Hepatocyte (in vitro differentiated cells): ENCODE measurements at regions not wholly inside any gene's neighbourhood (a gene's known extent, or its start where the extent isn't known, plus 50 kb on each side); places are given as distances from the start of the nearest gene placed in this dataset.

ENCODE experiments used
- DNase-seq: peaks from one replicate; pipeline ENCODE4 v3.0.0-alpha.2; 2016; ENCODE audit warnings: low spot score
- H2AFZ ChIP-seq: fragments of 200-600 bp; sonication (generic); 2 replicates; pipeline ENCODE4 v1.6.0; 2016; ENCODE audit warnings: antibody characterized with exemption, mild to moderate bottlenecking
- H3K27ac ChIP-seq: fragments of 200-600 bp; sonication (generic); 2 replicates; pipeline ENCODE4 v1.5.1; 2016; ENCODE audit warnings: mild to moderate bottlenecking
- H3K27me3 ChIP-seq: fragments of 200-600 bp; sonication (generic); 2 replicates; pipeline ENCODE4 v1.6.1; 2016
- H3K36me3 ChIP-seq: fragments of 200-600 bp; sonication (generic); replicated peaks from 2 replicates; pipeline ENCODE4 v1.5.1; 2016; ENCODE audit warnings: low read depth; ENCODE audit not compliant: insufficient read depth
- H3K4me1 ChIP-seq: fragments of 200-600 bp; sonication (generic); 2 replicates; pipeline ENCODE4 v1.5.1; 2016; ENCODE audit warnings: mild to moderate bottlenecking, moderate library complexity; ENCODE audit not compliant: insufficient read depth
- H3K4me2 ChIP-seq: fragments of 200-600 bp; sonication (generic); 2 replicates; pipeline ENCODE4 v1.6.0; 2016
- H3K4me3 ChIP-seq: fragments of 200-600 bp; sonication (generic); 2 replicates; pipeline ENCODE4 v1.5.1; 2016; ENCODE audit warnings: mild to moderate bottlenecking
- H3K79me2 ChIP-seq: fragments of 200-600 bp; sonication (generic); 2 replicates; pipeline ENCODE4 v1.6.0; 2017; ENCODE audit warnings: mild to moderate bottlenecking
- H3K9me2 ChIP-seq: fragments of 200-600 bp; sonication (generic); replicated peaks from 2 replicates; pipeline ENCODE4 v1.6.0; 2017; ENCODE audit warnings: mild to moderate bottlenecking; ENCODE audit not compliant: insufficient read depth
- H3K9me3 ChIP-seq: fragments of 200-600 bp; sonication (generic); 2 replicates; pipeline ENCODE4 v1.5.1; 2016; ENCODE audit warnings: low read depth, mild to moderate bottlenecking
- H4K20me1 ChIP-seq: fragments of 200-600 bp; sonication (generic); 2 replicates; pipeline ENCODE4 v1.6.0; 2016; ENCODE audit warnings: mild to moderate bottlenecking; ENCODE audit not compliant: insufficient read depth, poor library complexity, severe bottlenecking
- CTCF ChIP-seq: fragments of 200-600 bp; sonication (generic); IDR thresholded peaks from 2 replicates; pipeline ENCODE4 v1.5.1; 2016; ENCODE audit warnings: antibody characterized with exemption, mild to moderate bottlenecking; ENCODE audit not compliant: poor library complexity
- EZH2 ChIP-seq: fragments of 200-600 bp; sonication (generic); IDR thresholded peaks from 2 replicates; pipeline ENCODE4 v1.6.1; 2016; ENCODE audit warnings: antibody characterized with exemption, mild to moderate bottlenecking, borderline replicate concordance
- EZH2phosphoT487 ChIP-seq: fragments of 200-600 bp; sonication (generic); IDR thresholded peaks from one replicate; pipeline ENCODE4 v1.6.1; 2018; ENCODE audit warnings: antibody characterized with exemption, mild to moderate bottlenecking, low read depth, moderate library complexity; ENCODE audit not compliant: unreplicated experiment, severe bottlenecking
- WGBS: methylation state at CpG from one replicate; pipeline ENCODE4 v1.1.6; 2016; ENCODE audit warnings: low lambda C conversion rate; ENCODE audit errors: missing lambda C conversion rate; 5-methylcytosine and 5-hydroxymethylcytosine counted together

DNA sequence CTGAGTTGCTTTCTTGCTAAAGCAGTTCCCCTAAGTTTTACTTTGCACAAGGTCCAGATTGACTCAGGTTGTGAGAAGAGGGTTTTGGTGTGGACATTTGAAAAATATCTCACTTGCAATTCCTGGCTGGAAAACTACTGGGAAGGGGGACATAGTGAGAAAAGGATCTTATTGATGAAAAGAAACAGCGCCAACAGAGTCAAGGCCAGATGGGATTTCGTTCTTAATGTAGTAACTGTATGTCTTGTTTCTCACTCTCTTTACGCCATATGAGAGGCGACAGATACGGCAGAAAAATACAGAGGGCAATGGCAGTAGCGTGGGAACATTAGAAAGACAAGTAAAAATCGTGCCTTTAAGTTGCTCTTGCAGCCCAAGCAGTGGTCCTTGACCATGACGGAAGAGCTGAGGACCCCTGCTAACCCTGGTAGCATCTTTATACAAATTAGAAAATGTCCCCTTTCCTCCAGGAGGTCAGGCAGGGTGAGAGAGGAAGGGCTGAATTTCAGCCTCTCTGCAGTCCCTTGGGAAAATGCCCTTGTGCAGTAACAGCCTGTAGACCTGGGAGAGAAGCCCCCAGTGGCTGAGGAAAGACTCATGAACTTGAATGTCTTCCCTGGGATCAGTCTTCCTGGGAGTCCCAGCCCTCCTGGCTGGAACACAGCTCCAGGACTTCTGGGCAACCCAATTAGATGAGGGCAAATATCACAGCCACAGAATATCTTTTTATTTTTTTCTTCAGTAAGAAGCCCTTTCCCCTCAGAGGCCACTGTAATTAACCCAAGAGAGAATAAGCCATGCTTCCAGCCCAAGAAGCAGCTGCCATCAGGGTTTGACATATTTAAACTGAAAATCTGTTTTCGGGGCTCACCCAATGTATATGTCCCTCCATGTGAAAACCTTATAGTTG, 113.4 kb downstream of the CD47 start:
- no peak for TF ChIP-seq EZH2phosphoT487
- no peak for TF ChIP-seq CTCF
- TF ChIP-seq EZH2: no peak
- H3K4me2 ChIP-seq: no peak overlapping the region
- H3K4me1 ChIP-seq: peaks cover 10% of the 10 kb centered on the region
- H3K4me3 ChIP-seq: no peak overlapping the region
- no peaks in the 10 kb centered on the region for H4K20me1 ChIP-seq
- no peaks in the 10 kb centered on the region for H3K27me3 ChIP-seq
- H3K9me2 ChIP-seq: no peaks in the 10 kb centered on the region
- no peaks in the 10 kb centered on the region for H3K9me3 ChIP-seq
- 95% methylated on average over 9 of the region's 9 CpGs for WGBS
- H2AFZ ChIP-seq: no peak overlapping the region
- no peaks in the 10 kb centered on the region for H3K36me3 ChIP-seq
- no peak overlapping the region for H3K27ac ChIP-seq
- H3K79me2 ChIP-seq: no peaks in the 10 kb centered on the region
- no peak for DNase-seq

- 81% methylated on average over 5 of the region's 5 CpGs for WGBS
- no peak overlapping the region for H3K4me3 ChIP-seq
- DNase-seq: no peak
Measured at GRCh38 chr3:107976202-107976800, 114.5 kb downstream of the CD47 start.

DNA sequence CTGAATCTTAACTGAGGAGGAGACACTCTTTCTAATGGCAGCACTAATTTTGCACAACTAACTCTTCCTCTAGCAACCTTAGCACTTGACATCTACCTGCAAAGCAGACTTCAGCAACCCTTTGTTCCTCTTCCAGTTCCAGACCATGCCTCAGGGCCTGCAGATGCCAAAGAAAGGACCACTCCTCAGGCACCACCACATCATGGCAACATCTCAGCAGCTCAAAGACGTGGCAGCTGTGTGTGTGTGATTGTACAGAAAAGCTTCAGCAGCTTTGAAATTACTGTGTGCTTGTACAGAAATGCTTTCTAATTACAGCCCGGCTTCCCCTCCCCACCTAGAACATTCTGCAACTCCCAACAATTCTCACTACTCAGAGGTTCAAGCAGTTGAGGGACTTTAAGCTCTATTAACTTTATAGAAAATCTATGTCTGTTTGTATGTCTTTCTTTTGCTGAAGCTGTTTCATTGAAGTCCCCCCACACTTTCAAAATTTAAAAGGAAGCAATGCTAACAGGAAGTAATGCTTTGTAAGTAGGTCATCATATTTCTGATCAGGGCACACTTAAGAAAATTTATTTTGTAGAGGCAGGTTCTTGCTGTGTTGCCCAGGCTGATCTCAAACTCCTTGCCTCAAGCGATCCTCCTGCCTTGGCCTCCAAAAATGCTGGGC, 115.2 kb downstream of the CD47 start:
- TF ChIP-seq CTCF: no peak
- no peak for TF ChIP-seq EZH2
- Histone ChIP-seq H2AFZ (no peak overlapping the region), H3K9me3 (no peaks in the 10 kb centered on the region), H3K4me2 (no peak overlapping the region), H3K27ac (no peak overlapping the region), H3K27me3 (no peaks in the 10 kb centered on the region), H3K9me2 (no peaks in the 10 kb centered on the region), H3K36me3 (no peaks in the 10 kb centered on the region), H3K4me3 (no peak overlapping the region), H3K4me1 (peaks cover 5% of the 10 kb centered on the region), H3K79me2 (no peaks in the 10 kb centered on the region), H4K20me1 (no peaks in the 10 kb centered on the region)
- 88% methylated on average over 3 of the region's 3 CpGs for WGBS
- DNase-seq: no peak

More at GRCh38 chr3:107976202-107976800, 114.5 kb downstream of the CD47 start:
- Histone ChIP-seq H3K4me2 (no peak overlapping the region), H3K4me1 (no peaks in the 10 kb centered on the region), H3K36me3 (no peaks in the 10 kb centered on the region), H3K9me3 (no peaks in the 10 kb centered on the region), H3K9me2 (no peaks in the 10 kb centered on the region), H3K27ac (no peak overlapping the region), H3K27me3 (no peaks in the 10 kb centered on the region), H3K79me2 (no peaks in the 10 kb centered on the region), H2AFZ (no peak overlapping the region), H4K20me1 (no peaks in the 10 kb centered on the region)
- no peak for TF ChIP-seq EZH2phosphoT487
- TF ChIP-seq CTCF: no peak
- TF ChIP-seq EZH2: no peak
